ENCODE measurements at regions not wholly inside any gene's neighbourhood (a gene's known extent, or its start where the extent isn't known, plus 50 kb on each side); places are given as distances from the start of the nearest gene placed in this dataset.

GRCh38 chr3:13231781-13232666 is 158.8 kb upstream of the IQSEC1 start:
- TF ChIP-seq REST (IDR thresholded peaks at IDR 0.05; ENCODE audit: insufficient replicate concordance, low read depth) (no peak), CTCF (IDR thresholded peaks at IDR 0.05; ENCODE audit: insufficient read depth, low read length) (no peak), POLR2AphosphoS5 (IDR thresholded peaks at IDR 0.05; ENCODE audit: low read depth) (no peak), SPI1 (IDR thresholded peaks at IDR 0.05; ENCODE audit: borderline replicate concordance, low read depth) (no peak), GABPA (IDR thresholded peaks at IDR 0.05; ENCODE audit: low read depth) (no peak)

Measured in HL-60 (cell line).